Karpas-422 (cell line): ENCODE measurements at regions not wholly inside any gene's neighbourhood (a gene's known extent, or its start where the extent isn't known, plus 50 kb on each side); places are given as distances from the start of the nearest gene placed in this dataset.

ENCODE experiments used
- DNase-seq: peaks from one replicate; pipeline ENCODE4 v3.0.0-alpha.2; 2015
- H2AFZ ChIP-seq: fragments of 200-600 bp; sonication (generic); 2 replicates; pipeline ENCODE4 v1.6.1; 2014; ENCODE audit warnings: antibody characterized with exemption, low read length, mixed read lengths
- H3K27ac ChIP-seq: fragments of 200-600 bp; sonication (generic); 2 replicates; pipeline ENCODE4 v1.5.1; 2014; ENCODE audit warnings: mild to moderate bottlenecking, low read length, moderate library complexity
- H3K27me3 ChIP-seq: fragments of 200-600 bp; sonication (generic); 2 replicates; pipeline ENCODE4 v1.6.1; 2014; ENCODE audit warnings: low read length, mixed read lengths
- H3K36me3 ChIP-seq: fragments of 200-600 bp; sonication (generic); 2 replicates; pipeline ENCODE4 v1.6.1; 2014; ENCODE audit warnings: low read length, mixed read lengths; ENCODE audit not compliant: insufficient read depth
- H3K4me1 ChIP-seq: fragments of 200-600 bp; sonication (generic); 2 replicates; pipeline ENCODE4 v1.6.1; 2014; ENCODE audit warnings: mild to moderate bottlenecking, low read length, mixed read lengths
- H3K4me2 ChIP-seq: fragments of 200-600 bp; sonication (generic); 2 replicates; pipeline ENCODE4 v1.6.1; 2014; ENCODE audit warnings: low read length, low read depth, mild to moderate bottlenecking; ENCODE audit not compliant: poor library complexity, severe bottlenecking
- H3K4me3 ChIP-seq: fragments of 200-600 bp; sonication (generic); 2 replicates; pipeline ENCODE4 v1.5.1; 2014; ENCODE audit warnings: mild to moderate bottlenecking, antibody characterized with exemption, low read length, mixed read lengths
- H3K79me2 ChIP-seq: fragments of 200-600 bp; sonication (generic); 2 replicates; pipeline ENCODE4 v1.6.1; 2014; ENCODE audit warnings: mild to moderate bottlenecking, low read length, mixed read lengths
- H3K9ac ChIP-seq: fragments of 200-600 bp; sonication (generic); 2 replicates; pipeline ENCODE4 v1.6.0; 2014; ENCODE audit warnings: low read length
- H3K9me2 ChIP-seq: fragments of 200-600 bp; sonication (generic), shearing (Covaris generic); replicated peaks from 2 replicates; pipeline ENCODE4 v1.6.0; 2014; ENCODE audit warnings: mild to moderate bottlenecking, low read length, moderate library complexity; ENCODE audit not compliant: insufficient read depth
- H3K9me3 ChIP-seq: fragments of 300-700, 200-600 bp; sonication (generic); 2 replicates; pipeline ENCODE4 v1.6.1; 2014; ENCODE audit warnings: low read length, mixed read lengths
- H4K20me1 ChIP-seq: fragments of 200-600 bp; sonication (generic); 2 replicates; pipeline ENCODE4 v1.6.1; 2014; ENCODE audit warnings: mild to moderate bottlenecking, antibody characterized with exemption, low read length, low read depth; ENCODE audit not compliant: insufficient read depth

DNA sequence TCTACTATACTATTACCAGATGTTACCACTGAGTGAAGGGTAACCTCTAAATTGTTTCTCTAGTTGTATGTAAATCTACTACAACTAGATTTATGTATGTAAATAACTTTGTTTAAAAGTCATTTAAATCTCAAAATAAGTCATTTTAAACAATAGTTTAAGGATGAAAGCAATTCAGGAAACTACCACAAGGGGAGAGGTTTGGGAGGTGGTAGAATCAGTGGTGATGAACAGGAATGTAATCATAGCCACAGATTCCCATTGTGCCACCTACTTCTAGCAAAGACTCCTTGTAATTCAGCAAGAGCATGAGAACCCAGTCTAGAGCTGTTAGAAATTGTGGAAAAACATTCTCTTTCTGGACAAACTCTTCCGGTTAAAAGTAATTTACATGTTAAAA, 234.6 kb downstream of the SLC7A11 start:
- Histone ChIP-seq H3K9me3 (no peaks in the 10 kb centered on the region), H3K36me3 (no peaks in the 10 kb centered on the region), H3K4me1 (no peaks in the 10 kb centered on the region), H3K4me3 (no peak overlapping the region), H4K20me1 (no peaks in the 10 kb centered on the region), H3K27me3 (no peaks in the 10 kb centered on the region), H3K9me2 (no peaks in the 10 kb centered on the region), H2AFZ (no peak overlapping the region), H3K79me2 (no peaks in the 10 kb centered on the region), H3K27ac (no peak overlapping the region), H3K9ac (no peak overlapping the region), H3K4me2 (no peak overlapping the region)
- DNase-seq: no peak

DNA sequence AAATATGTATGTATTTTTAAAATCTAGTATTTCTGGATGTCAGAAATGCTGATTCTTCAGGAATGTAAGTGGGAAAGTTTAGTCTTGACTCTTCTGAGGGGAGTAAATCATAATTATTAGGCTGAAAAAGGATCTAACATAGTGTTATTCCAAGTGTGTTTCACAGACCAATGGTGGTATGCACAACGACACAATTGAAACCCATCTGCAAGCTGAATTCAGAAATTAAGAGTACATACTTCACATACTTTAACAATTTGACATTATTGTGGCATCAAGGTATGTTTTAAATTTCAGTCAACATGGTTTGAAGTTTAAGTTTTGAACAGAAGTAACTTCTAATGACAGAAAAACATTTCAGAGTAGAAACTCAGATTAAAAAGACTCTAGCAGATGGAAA, 236.7 kb downstream of the SLC7A11 start:
- DNase-seq: no peak
- Histone ChIP-seq H2AFZ (no peak overlapping the region), H4K20me1 (no peaks in the 10 kb centered on the region), H3K9me2 (no peaks in the 10 kb centered on the region), H3K27ac (no peak overlapping the region), H3K9ac (no peak overlapping the region), H3K4me2 (no peak overlapping the region), H3K36me3 (no peaks in the 10 kb centered on the region), H3K9me3 (no peaks in the 10 kb centered on the region), H3K4me1 (no peaks in the 10 kb centered on the region), H3K27me3 (no peaks in the 10 kb centered on the region), H3K4me3 (no peak overlapping the region), H3K79me2 (no peaks in the 10 kb centered on the region)

DNA sequence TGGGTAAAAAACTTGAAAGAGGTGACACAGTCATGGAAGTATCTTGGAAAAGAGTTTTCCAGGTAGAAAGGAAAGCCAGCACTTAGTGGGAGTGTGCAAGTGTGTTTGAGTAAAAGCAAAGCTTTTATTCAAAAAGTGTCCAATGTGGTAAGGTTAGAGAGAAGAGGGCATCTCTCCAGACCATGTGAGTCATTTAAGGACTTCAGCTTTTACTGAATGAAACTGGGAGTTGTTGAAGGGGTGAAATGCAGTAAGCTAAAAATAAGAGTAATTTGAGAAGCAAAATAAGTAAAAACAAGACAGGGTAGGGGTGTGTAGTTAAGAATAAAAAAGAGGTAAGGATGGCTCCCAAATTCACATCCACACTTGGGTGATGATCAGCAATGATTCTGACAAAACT, 238.9 kb downstream of the SLC7A11 start:
- H4K20me1 ChIP-seq: no peaks in the 10 kb centered on the region
- DNase-seq: no peak
- H3K27me3 ChIP-seq: no peaks in the 10 kb centered on the region
- no peaks in the 10 kb centered on the region for H3K4me1 ChIP-seq
- H3K4me2 ChIP-seq: no peak overlapping the region
- no peak overlapping the region for H3K27ac ChIP-seq
- H3K9me3 ChIP-seq: no peaks in the 10 kb centered on the region
- no peak overlapping the region for H3K4me3 ChIP-seq
- no peak overlapping the region for H2AFZ ChIP-seq
- H3K79me2 ChIP-seq: no peaks in the 10 kb centered on the region
- no peaks in the 10 kb centered on the region for H3K9me2 ChIP-seq
- H3K9ac ChIP-seq: no peak overlapping the region
- H3K36me3 ChIP-seq: no peaks in the 10 kb centered on the region

DNA sequence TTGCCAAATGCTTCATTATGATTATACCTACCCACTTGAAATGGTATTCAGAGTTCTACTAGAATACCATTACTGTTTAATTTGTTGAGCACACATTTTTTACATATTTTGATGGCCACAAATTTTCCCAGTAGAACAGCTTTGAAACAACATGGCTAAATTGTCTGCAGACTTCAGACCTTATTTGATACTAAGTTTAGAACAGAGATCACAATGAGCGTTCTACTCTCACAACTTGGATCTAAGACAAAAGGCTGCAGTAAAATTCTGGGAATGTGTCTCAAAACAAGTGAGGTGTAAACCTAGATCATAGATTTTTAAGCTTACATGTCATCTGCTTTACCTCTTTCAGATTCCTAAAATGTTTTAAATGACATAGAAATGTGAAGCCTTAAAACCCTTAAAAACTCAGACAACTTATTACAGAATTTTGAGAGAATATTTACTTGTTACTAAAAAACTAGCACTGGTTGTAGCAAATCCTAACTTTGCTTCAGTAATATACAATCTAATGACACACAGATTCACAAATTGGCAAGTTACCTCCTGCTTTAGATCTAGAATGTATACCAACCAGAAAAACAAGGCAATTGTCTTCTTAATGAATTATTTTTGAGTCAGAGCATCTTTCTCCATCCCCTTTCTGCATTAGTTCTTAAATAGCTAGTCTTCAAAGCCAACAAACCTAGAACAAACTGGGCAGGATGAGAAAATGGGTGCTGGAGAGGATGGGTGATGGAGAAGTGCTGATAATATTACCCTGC, 243.3 kb downstream of the SLC7A11 start:
- Histone ChIP-seq H3K4me3 (no peak overlapping the region), H3K9me3 (no peaks in the 10 kb centered on the region), H3K36me3 (no peaks in the 10 kb centered on the region), H4K20me1 (no peaks in the 10 kb centered on the region), H3K9me2 (no peaks in the 10 kb centered on the region), H3K9ac (no peak overlapping the region), H3K27ac (no peak overlapping the region), H3K4me2 (no peak overlapping the region), H3K4me1 (no peaks in the 10 kb centered on the region), H3K79me2 (no peaks in the 10 kb centered on the region), H2AFZ (no peak overlapping the region), H3K27me3 (no peaks in the 10 kb centered on the region)
- DNase-seq: no peak

DNA sequence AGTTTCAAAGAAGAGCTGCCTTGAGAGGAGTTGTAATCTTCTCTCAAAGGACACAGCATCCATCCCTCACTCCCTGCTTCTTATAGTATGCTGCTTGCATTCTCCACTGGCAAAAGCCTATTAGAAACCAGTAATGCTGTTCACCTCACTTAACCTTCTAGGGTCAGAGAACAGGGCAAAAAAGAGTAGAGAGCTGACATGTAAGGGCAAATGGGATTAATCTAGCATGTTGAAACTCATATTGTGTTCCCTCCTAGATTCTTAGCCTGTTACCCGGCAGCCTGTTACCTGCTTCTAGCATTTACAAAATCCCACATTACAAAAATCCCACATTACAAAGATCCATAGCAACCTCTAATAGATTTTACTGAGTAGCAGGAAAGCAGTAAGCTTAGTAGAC, 244.7 kb downstream of the SLC7A11 start:
- Histone ChIP-seq H3K4me2 (no peak overlapping the region), H3K9me3 (no peaks in the 10 kb centered on the region), H3K27ac (no peak overlapping the region), H4K20me1 (no peaks in the 10 kb centered on the region), H3K27me3 (no peaks in the 10 kb centered on the region), H3K9me2 (no peaks in the 10 kb centered on the region), H3K4me1 (no peaks in the 10 kb centered on the region), H3K9ac (no peak overlapping the region), H3K36me3 (no peaks in the 10 kb centered on the region), H3K4me3 (no peak overlapping the region), H3K79me2 (no peaks in the 10 kb centered on the region), H2AFZ (no peak overlapping the region)
- DNase-seq: no peak

DNA sequence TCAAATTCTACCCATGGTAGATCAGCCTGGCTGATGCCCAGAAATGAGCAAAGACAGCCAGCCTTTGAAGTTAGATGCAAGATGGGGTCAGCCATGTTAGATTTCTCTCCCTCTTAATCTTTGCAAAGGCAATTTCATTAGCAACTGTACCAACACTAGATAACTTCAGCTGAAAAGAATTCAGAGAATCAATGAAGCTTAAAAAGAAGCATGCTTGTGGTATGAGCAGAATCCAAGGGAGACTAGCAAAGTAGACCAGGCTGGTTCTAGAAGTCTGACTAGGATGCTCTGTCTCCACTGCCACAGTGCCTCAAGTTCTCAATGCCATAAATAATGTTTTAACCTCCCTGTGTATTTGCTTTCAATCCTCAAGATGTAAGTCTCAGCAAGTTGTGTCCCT, 247.3 kb downstream of the SLC7A11 start:
- Histone ChIP-seq H3K9me3 (no peaks in the 10 kb centered on the region), H2AFZ (no peak overlapping the region), H4K20me1 (no peaks in the 10 kb centered on the region), H3K4me2 (no peak overlapping the region), H3K4me1 (no peaks in the 10 kb centered on the region), H3K27ac (no peak overlapping the region), H3K9ac (no peak overlapping the region), H3K4me3 (no peak overlapping the region), H3K27me3 (no peaks in the 10 kb centered on the region), H3K36me3 (no peaks in the 10 kb centered on the region), H3K79me2 (no peaks in the 10 kb centered on the region), H3K9me2 (no peaks in the 10 kb centered on the region)
- DNase-seq: no peak

DNA sequence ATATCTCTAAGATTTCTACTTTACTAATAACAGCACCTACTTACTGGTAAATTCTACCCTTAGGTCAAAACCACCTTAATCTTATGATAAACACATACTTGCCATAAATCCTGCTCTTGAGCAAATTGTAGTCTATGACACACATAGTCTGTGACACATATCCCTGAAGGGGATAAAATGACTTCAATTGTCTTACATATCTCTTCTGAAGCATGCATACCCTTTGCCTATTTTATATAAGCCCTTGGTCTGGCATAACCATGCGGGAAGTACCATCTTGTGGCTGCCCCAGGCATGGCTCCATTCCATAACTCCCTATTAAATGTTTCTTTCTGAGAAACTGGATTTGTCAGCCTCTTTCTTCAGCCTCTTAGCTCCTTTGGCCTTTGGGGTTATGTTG, 248.9 kb downstream of the SLC7A11 start:
- H3K36me3 ChIP-seq: no peaks in the 10 kb centered on the region
- H3K27ac ChIP-seq: no peak overlapping the region
- H3K9me3 ChIP-seq: no peaks in the 10 kb centered on the region
- H3K4me3 ChIP-seq: no peak overlapping the region
- H3K79me2 ChIP-seq: no peaks in the 10 kb centered on the region
- H2AFZ ChIP-seq: no peak overlapping the region
- no peak for DNase-seq
- H3K4me2 ChIP-seq: no peak overlapping the region
- no peak overlapping the region for H3K9ac ChIP-seq
- H3K27me3 ChIP-seq: no peaks in the 10 kb centered on the region
- no peaks in the 10 kb centered on the region for H3K4me1 ChIP-seq
- no peaks in the 10 kb centered on the region for H3K9me2 ChIP-seq
- no peaks in the 10 kb centered on the region for H4K20me1 ChIP-seq

DNA sequence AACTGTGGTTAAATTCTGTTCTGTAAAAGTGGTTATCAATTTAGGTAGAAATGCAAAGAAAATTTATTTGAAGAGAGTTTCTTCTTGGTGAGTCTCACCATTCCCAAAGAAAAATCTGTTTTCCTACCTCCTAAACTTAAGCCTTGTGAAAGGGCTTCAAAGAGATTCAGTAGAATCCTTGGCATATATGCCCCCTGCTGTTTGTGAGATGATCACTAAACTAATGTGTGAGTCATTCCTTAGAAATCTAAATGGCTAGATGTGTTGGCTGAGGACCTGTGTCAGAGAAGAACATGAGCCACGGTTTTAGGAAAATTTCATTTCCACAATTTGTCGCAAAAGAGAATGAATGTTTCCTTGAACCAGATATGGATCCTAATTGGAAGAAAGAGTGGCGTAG, 260.9 kb downstream of the SLC7A11 start:
- H3K4me2 ChIP-seq: no peak overlapping the region
- H3K79me2 ChIP-seq: no peaks in the 10 kb centered on the region
- no peak overlapping the region for H2AFZ ChIP-seq
- H3K27me3 ChIP-seq: no peaks in the 10 kb centered on the region
- H3K9me2 ChIP-seq: no peaks in the 10 kb centered on the region
- no peak overlapping the region for H3K27ac ChIP-seq
- H3K36me3 ChIP-seq: no peaks in the 10 kb centered on the region
- H3K4me1 ChIP-seq: no peaks in the 10 kb centered on the region
- no peak for DNase-seq
- H3K9me3 ChIP-seq: no peaks in the 10 kb centered on the region
- H3K9ac ChIP-seq: no peak overlapping the region
- H4K20me1 ChIP-seq: no peaks in the 10 kb centered on the region
- H3K4me3 ChIP-seq: no peak overlapping the region
